OCI-LY7 (cell line): ENCODE measurements at regions not wholly inside any gene's neighbourhood (a gene's known extent, or its start where the extent isn't known, plus 50 kb on each side); places are given as distances from the start of the nearest gene placed in this dataset.

Source experiments
- EZH2phosphoT487 ChIP-seq: fragments of 200-600 bp; sonication (generic); IDR thresholded peaks from 2 replicates; pipeline ENCODE4 v1.6.1; 2018; ENCODE audit warnings: low read depth, borderline replicate concordance, mild to moderate bottlenecking, mixed run types, antibody characterized with exemption, low read length, moderate library complexity, mixed read lengths
- TF ChIP-seq, protein P1 (sequence below): fragments of 200-600 bp; sonication (generic); conservative IDR thresholded peaks from 2 replicates; pipeline ENCODE4 v1.5.1; 2014; ENCODE audit warnings: mild to moderate bottlenecking, antibody characterized with exemption, low read length, moderate library complexity, mixed read lengths

DNA sequence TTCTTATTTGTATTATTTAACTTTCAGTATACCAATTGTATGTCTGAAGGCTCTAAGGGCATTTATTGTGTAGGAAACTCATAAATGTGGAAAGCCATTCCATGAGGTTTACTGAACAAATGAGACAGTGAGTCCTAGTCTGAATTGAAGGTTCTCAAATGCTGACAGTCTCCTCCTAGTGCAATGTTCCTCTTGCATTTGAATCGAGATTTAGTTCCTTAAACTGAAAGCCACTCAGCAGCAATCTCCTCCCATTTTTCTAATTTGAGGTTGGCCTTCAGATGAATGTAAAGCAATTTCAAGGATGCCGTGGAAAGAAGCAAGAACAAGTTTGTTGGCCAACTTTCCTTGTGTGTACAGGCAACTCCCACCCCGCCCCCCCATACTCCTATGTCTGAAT lies 493.2 kb upstream of the KLF4 start:
- TF ChIP-seq, protein P1, sequence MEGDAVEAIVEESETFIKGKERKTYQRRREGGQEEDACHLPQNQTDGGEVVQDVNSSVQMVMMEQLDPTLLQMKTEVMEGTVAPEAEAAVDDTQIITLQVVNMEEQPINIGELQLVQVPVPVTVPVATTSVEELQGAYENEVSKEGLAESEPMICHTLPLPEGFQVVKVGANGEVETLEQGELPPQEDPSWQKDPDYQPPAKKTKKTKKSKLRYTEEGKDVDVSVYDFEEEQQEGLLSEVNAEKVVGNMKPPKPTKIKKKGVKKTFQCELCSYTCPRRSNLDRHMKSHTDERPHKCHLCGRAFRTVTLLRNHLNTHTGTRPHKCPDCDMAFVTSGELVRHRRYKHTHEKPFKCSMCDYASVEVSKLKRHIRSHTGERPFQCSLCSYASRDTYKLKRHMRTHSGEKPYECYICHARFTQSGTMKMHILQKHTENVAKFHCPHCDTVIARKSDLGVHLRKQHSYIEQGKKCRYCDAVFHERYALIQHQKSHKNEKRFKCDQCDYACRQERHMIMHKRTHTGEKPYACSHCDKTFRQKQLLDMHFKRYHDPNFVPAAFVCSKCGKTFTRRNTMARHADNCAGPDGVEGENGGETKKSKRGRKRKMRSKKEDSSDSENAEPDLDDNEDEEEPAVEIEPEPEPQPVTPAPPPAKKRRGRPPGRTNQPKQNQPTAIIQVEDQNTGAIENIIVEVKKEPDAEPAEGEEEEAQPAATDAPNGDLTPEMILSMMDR: no peak
- no peak for TF ChIP-seq EZH2phosphoT487
